GM12875 (cell line): ENCODE measurements at regions not wholly inside any gene's neighbourhood (a gene's known extent, or its start where the extent isn't known, plus 50 kb on each side); places are given as distances from the start of the nearest gene placed in this dataset.
"Not testable (repeated sequence)": the region's sequence is repeated elsewhere in the genome, so short reads cannot be mapped to it uniquely, and the experiment has no call there.

ENCODE experiments used
- H3K4me3 ChIP-seq: one replicate; pipeline ENCODE4 v1.5.1; 2011; ENCODE audit warnings: low read depth, low read length, control low read depth
- TF ChIP-seq, protein P1 (sequence below): IDR thresholded peaks from 2 replicates; pipeline ENCODE4 v1.5.1; 2011; ENCODE audit warnings: low read depth, mild to moderate bottlenecking, control low read depth, inconsistent platforms, low read length, moderate library complexity, borderline replicate concordance; ENCODE audit not compliant: insufficient read depth

DNA sequence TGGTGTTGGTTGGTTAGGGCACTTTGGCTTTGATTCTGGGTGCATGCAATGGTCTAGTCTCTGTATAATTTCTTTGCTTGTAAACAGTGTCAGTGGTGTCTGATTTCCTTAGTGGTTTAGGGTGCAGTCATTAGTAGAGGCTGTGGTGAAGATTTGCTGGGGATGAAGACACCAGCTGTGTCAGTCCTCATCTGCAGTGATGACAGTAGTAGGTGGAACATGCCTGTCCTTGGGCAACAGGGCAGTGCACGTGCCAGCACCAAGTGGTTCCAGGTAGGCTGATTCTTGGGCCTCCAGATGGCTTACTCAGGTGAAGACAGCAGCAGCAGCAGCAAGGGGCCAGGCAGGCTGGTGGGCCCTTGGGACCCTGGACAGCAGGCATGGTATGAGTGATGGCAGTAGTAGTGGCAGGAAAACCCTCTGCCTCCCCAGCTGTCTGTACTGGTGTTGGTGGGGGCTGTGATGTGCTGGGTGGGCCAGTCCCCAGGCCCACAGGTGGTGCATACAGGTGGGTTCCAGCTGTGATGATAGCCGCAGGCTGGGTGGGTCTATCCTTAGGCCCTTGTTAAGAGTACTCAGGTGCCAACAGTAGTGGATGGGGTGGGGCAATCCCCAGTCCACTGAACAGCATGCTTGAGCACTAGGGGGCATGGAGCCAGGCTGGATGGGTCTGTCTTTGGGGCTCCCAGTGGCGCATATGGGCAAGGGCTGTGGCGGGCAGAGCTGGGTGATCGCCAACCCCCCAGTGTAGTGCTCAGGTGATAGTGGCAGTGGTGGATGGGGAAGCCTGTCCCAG is 140.7 kb upstream of the THUMPD2 start:
- H3K4me3 ChIP-seq: no peak overlapping the region
- TF ChIP-seq, protein P1, sequence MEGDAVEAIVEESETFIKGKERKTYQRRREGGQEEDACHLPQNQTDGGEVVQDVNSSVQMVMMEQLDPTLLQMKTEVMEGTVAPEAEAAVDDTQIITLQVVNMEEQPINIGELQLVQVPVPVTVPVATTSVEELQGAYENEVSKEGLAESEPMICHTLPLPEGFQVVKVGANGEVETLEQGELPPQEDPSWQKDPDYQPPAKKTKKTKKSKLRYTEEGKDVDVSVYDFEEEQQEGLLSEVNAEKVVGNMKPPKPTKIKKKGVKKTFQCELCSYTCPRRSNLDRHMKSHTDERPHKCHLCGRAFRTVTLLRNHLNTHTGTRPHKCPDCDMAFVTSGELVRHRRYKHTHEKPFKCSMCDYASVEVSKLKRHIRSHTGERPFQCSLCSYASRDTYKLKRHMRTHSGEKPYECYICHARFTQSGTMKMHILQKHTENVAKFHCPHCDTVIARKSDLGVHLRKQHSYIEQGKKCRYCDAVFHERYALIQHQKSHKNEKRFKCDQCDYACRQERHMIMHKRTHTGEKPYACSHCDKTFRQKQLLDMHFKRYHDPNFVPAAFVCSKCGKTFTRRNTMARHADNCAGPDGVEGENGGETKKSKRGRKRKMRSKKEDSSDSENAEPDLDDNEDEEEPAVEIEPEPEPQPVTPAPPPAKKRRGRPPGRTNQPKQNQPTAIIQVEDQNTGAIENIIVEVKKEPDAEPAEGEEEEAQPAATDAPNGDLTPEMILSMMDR: no peak

DNA sequence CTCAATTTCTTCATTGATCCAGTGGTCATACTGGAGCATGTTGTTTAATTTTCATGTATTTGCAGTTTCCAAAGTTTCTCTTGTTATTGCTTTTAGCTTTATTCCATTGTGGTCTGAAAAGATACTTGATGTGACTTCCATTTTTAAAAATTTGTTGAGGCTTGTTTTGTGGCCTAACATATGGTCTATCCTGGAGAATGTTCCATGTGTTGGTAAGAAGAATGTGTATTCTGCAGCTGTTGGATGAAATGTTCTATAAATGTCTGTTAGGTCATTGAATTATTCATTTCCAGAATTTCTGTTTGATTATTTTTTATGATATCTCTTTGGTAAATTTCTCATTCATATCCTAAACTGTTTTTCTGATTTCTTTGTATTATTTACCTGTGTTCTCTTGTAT is 139.8 kb upstream of the THUMPD2 start:
- TF ChIP-seq, protein P1: no peak

DNA sequence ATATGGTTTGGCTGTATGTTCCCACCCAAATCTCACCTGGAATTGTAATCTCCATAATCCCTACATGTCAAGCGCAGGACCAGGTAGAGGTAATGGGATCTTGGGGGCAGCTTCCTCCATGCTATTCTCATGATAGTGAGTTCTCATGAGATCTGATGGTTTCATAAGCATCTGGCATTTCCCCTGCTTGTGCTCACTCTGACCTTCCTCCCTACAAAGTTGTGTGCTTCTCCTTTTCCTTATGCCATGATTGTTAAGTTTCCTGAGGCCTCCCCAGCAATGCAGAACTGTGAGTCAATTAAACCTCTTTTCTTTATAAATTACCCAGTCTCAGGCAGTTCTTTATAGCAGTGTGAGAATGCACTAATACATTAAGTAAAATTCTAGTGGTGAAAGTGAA is 138.3 kb upstream of the THUMPD2 start:
- not testable (repeated sequence) for H3K4me3 ChIP-seq

More for the DNA sequence above, 139.8 kb upstream of the THUMPD2 start:
- H3K4me3 ChIP-seq: no peak overlapping the region

DNA sequence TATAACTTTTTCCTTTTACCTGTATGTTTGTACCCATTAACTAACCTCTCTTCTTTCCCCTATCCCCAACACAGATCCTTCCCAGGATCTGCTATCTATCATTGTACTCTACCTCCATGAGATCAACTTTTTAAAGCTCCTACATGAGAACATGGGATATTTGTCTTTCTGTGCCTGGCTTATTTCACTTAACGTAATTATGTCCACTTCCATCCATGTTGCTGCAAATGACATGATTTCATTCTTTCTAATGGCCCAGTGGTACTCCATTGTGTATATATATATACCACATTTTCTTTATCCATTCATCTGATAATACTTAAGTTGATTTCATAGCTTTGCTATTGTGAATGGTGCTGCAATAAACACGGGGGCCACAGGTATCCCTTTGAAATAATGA is 135.9 kb upstream of the THUMPD2 start:
- H3K4me3 ChIP-seq: no peak overlapping the region
- TF ChIP-seq, protein P1: no peak

DNA sequence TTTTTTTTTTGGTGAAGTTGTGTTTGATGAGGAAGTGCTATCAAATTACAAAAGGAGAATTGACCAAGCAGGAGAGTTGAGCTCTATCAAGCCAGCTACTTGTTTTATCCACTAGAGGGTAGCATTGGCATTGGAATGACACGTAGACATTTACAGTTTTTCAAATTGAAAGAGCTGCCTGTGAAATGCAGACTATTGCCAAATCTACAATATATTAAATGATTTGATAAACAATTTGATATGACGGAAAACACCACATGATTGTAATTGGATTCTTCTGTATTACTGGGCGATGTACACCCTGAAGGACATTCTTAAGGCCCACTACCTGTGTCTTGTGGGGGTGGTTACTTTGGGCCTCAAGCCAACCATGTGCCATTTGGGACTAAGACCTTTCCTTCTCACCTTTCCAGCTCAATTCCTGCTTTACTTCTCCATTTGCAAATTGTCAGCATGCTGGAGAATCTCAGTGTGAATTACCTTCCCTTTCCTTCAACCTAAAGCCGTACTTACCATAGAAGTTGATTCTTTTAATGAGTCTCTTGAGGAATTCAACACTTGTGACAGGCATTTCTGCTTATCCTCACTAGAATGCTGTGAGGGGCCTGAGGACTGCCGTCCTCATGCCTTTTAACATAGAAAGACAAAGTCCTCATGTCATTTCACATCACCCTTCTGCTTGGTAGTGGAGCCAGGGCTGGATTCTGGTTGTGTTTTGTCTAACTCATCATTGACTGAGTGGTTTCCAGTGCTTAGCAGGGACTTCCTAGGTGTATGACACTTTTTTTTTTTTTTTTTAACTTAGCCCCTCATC is 134.8 kb upstream of the THUMPD2 start:
- TF ChIP-seq, protein P1: peak; percentile 57
- H3K4me3 ChIP-seq: no peak overlapping the region

DNA sequence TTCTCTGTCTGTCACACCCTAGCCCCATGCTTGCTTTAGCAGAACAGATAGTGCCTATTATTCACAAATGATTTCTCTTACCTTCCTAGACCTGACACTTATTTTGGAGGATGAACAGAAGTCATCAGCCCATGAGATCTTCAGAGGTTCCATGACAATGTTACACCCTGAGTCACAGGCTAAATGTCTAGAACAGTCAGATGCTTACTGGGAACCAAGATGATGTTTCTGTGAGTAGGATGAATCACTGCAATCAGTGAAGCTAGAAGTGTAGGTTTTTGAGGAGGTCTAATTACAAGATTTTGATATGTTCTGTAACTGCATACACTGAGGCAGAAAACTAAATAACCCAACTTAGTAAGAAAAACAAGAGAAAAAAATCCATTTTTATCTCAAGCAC is 123.0 kb upstream of the THUMPD2 start:
- TF ChIP-seq, protein P1: no peak
- no peak overlapping the region for H3K4me3 ChIP-seq

DNA sequence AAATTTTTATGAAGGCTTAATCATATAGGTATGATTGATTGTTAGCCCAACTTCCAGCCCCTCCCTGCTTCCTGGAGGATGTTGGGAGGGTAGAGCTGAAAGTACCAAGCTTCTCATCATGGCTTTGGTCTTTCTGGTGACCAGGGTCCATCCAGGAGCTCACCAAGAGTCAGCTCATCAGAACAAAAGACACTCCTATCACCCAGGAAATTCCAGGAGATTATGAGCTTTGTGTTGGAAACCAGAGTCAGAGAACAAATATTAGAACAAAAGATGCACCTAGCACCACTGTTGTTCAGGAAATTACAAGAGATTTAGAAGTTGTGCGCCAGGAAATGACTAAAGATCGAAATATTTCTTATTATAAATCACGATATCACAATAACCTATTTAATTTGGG is 119.9 kb upstream of the THUMPD2 start:
- TF ChIP-seq, protein P1: no peak
- H3K4me3 ChIP-seq: no peak overlapping the region
